BE2C (cell line): ENCODE measurements at regions not wholly inside any gene's neighbourhood (a gene's known extent, or its start where the extent isn't known, plus 50 kb on each side); places are given as distances from the start of the nearest gene placed in this dataset.

Experiments
- DNase-seq: peaks from one replicate; pipeline ENCODE4 v3.0.0-alpha.2; 2020
- H3K27me3 ChIP-seq: fragments of 250-450 bp; sonication (Bioruptor Pico); 2 replicates; pipeline ENCODE4 v1.5.1; 2020; ENCODE audit warnings: mild to moderate bottlenecking
- H3K36me3 ChIP-seq: fragments of 250-450 bp; sonication (Bioruptor Pico); 2 replicates; pipeline ENCODE4 v1.5.1; 2020; ENCODE audit warnings: mild to moderate bottlenecking
- H3K4me1 ChIP-seq: fragments of 250-450 bp; sonication (Bioruptor Pico); 2 replicates; pipeline ENCODE4 v1.5.1; 2020
- H3K4me3 ChIP-seq: 2 replicates; pipeline ENCODE4 v1.5.1; 2011; ENCODE audit warnings: low read depth, low read length
- H3K9me3 ChIP-seq: fragments of 250-450 bp; sonication (Bioruptor Pico); 2 replicates; pipeline ENCODE4 v1.5.1; 2020
- TF ChIP-seq, protein P1 (sequence below): IDR thresholded peaks from 2 replicates; pipeline ENCODE4 v1.5.1; 2012; ENCODE audit warnings: mild to moderate bottlenecking, low read depth, low read length

GRCh38 chrX:98490670-98491069 lies 1607.0 kb downstream of the RPA4 start:
- no peak for DNase-seq
- TF ChIP-seq, protein P1, sequence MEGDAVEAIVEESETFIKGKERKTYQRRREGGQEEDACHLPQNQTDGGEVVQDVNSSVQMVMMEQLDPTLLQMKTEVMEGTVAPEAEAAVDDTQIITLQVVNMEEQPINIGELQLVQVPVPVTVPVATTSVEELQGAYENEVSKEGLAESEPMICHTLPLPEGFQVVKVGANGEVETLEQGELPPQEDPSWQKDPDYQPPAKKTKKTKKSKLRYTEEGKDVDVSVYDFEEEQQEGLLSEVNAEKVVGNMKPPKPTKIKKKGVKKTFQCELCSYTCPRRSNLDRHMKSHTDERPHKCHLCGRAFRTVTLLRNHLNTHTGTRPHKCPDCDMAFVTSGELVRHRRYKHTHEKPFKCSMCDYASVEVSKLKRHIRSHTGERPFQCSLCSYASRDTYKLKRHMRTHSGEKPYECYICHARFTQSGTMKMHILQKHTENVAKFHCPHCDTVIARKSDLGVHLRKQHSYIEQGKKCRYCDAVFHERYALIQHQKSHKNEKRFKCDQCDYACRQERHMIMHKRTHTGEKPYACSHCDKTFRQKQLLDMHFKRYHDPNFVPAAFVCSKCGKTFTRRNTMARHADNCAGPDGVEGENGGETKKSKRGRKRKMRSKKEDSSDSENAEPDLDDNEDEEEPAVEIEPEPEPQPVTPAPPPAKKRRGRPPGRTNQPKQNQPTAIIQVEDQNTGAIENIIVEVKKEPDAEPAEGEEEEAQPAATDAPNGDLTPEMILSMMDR = no peak
- Histone ChIP-seq H3K9me3 (no peaks in the 10 kb centered on the region), H3K27me3 (no peaks in the 10 kb centered on the region), H3K4me1 (no peaks in the 10 kb centered on the region), H3K4me3 (no peak overlapping the region), H3K36me3 (no peaks in the 10 kb centered on the region)

DNA sequence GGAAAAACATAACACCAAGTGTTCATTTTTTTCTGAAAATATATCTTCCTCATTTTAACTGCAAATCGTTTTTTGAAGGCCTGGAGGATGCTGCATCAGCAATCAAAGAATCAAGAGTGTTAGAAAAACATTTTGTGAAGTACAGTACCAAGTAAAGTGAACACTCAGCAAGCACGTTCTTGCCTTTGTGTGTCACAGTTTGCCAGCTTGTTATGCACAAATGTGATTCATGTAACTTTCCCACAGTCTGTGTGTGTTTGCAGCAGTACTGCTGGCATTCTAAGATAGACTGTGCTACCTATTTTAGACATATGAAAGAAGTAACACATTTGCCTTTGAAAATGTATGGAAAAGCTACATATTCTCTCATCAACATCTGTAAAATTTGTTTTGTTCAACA lies 1617.7 kb downstream of the RPA4 start:
- H3K4me1 ChIP-seq = no peaks in the 10 kb centered on the region
- TF ChIP-seq, protein P1 = no peak
- no peak overlapping the region for H3K4me3 ChIP-seq
- H3K36me3 ChIP-seq = no peaks in the 10 kb centered on the region
- H3K27me3 ChIP-seq = no peaks in the 10 kb centered on the region
- no peaks in the 10 kb centered on the region for H3K9me3 ChIP-seq
- no peak for DNase-seq

DNA sequence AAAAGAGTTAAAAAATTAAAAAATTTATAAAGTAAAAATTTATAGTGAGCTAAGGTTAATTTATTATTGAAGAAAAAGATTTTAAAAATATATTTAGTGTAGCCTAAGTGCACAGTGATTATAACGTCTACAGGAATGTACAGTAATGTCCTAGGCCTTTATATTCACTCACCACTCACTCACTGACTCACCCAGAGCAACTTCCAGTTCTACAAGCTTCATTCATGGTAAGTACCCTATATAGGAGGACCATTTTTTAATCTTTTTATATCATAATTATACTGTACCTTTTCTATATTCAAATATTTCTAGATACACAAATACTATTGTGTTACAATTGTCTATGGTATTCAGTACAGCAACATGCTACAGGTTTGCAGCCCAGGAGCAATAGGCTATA lies 1623.2 kb downstream of the RPA4 start:
- Histone ChIP-seq H3K4me1 (no peaks in the 10 kb centered on the region), H3K36me3 (no peaks in the 10 kb centered on the region), H3K27me3 (no peaks in the 10 kb centered on the region), H3K9me3 (no peaks in the 10 kb centered on the region), H3K4me3 (no peak overlapping the region)
- DNase-seq = no peak
- TF ChIP-seq, protein P1 = no peak

DNA sequence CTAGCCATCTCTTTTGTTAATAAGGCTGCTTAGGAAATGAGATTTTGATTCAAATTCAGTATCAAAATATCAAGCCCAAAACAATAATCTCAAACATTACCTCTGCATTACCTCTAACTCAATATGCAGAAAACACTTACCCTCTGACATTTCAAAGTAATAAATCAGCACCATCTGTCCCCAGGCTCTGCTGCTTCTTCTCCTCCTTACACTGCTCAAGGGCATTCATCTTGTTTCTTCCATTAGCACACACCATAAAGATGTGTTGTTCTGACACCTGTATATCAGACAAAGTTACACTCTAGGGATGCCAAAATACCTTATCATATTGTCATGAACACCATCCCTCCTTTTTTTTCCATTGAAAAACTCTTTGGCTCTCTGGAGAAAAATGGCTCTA lies 1630.3 kb downstream of the RPA4 start:
- TF ChIP-seq, protein P1 = no peak
- H3K4me3 ChIP-seq = no peak overlapping the region
- no peaks in the 10 kb centered on the region for H3K36me3 ChIP-seq
- H3K27me3 ChIP-seq = no peaks in the 10 kb centered on the region
- H3K9me3 ChIP-seq = no peaks in the 10 kb centered on the region
- no peaks in the 10 kb centered on the region for H3K4me1 ChIP-seq
- no peak for DNase-seq

DNA sequence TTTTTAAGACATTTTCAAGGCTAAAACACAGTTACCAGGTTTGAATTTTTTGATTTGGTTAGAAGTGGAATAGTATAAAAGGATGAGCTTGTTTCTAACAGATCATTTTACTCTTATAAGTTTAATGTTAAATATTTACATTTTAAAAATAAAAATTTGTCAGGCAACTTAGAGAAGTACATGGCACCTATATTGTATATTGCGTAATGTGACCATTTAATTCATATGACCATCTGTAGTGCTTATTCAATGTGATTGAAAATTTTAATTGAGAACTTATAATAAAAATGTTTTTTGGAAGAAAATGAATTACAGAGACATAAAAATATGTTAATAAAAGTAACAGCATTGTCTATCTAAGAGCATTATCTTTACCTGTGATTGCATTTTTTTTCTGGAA lies 1632.4 kb downstream of the RPA4 start:
- no peaks in the 10 kb centered on the region for H3K27me3 ChIP-seq
- no peaks in the 10 kb centered on the region for H3K4me1 ChIP-seq
- no peaks in the 10 kb centered on the region for H3K36me3 ChIP-seq
- H3K4me3 ChIP-seq = no peak overlapping the region
- no peaks in the 10 kb centered on the region for H3K9me3 ChIP-seq
- no peak for DNase-seq
- TF ChIP-seq, protein P1 = no peak

GRCh38 chrX:98523026-98523425 lies 1639.3 kb downstream of the RPA4 start:
- no peak overlapping the region for H3K4me3 ChIP-seq
- H3K9me3 ChIP-seq = no peaks in the 10 kb centered on the region
- no peak for DNase-seq
- H3K4me1 ChIP-seq = no peaks in the 10 kb centered on the region
- TF ChIP-seq, protein P1 = no peak
- H3K36me3 ChIP-seq = no peaks in the 10 kb centered on the region
- no peaks in the 10 kb centered on the region for H3K27me3 ChIP-seq
